HCT116 (cell line): ENCODE measurements at regions not wholly inside any gene's neighbourhood (a gene's known extent, or its start where the extent isn't known, plus 50 kb on each side); places are given as distances from the start of the nearest gene placed in this dataset.

ENCODE experiments used
- CEBPB ChIP-seq: IDR thresholded peaks from 2 replicates; pipeline ENCODE4 v1.6.1; 2012; ENCODE audit warnings: low read depth
- CTCF ChIP-seq, 3 experiments: fragments of 200-600 bp in 1 of 3; sonication (generic) in 1 of 3; IDR thresholded peaks in 2 of 3; conservative IDR thresholded peaks in 1 of 3; 2 replicates each; pipeline ENCODE4 v1.5.1; 2012 to 2017; ENCODE audit warnings: low read depth in 2 of 3, low read length in 2 of 3, antibody characterized with exemption in 1 of 3, borderline replicate concordance in 1 of 3, control low read depth in 1 of 3, mild to moderate bottlenecking in 1 of 3, mixed read lengths in 1 of 3, mixed run types in 1 of 3, moderate library complexity in 1 of 3; ENCODE audit not compliant: insufficient read depth in 1 of 3
- POLR2A ChIP-seq: IDR thresholded peaks from 2 replicates; pipeline ENCODE4 v1.7.0; 2011; ENCODE audit warnings: borderline replicate concordance; ENCODE audit not compliant: insufficient read depth, insufficient read length; ENCODE audit errors: extremely low read depth
- YY1 ChIP-seq: IDR thresholded peaks from 2 replicates; pipeline ENCODE4 v1.6.1; 2011; ENCODE audit warnings: low read length, low read depth, moderate library complexity, mild to moderate bottlenecking; ENCODE audit not compliant: insufficient replicate concordance; ENCODE audit errors: extremely low read depth

- TF ChIP-seq CTCF (IDR thresholded peaks at IDR 0.05 in 2 of 3, conservative IDR thresholded peaks at IDR 0.05 in 1 of 3; ENCODE audit: borderline replicate concordance in 1 of 3, insufficient read depth in 1 of 3, low read depth in 2 of 3, low read length in 2 of 3) = no peak
- no peak for TF ChIP-seq POLR2A
- no peak for TF ChIP-seq CEBPB
- TF ChIP-seq YY1 = no peak
These were observed 189.4 kb upstream of the FGGY start for GRCh38 chr1:59107516-59107915.
